ENCODE measurements at regions not wholly inside any gene's neighbourhood (a gene's known extent, or its start where the extent isn't known, plus 50 kb on each side); places are given as distances from the start of the nearest gene placed in this dataset.
"Not testable (repeated sequence)": the region's sequence is repeated elsewhere in the genome, so short reads cannot be mapped to it uniquely, and the experiment has no call there.

- no peak for DNase-seq (ENCODE audit: low spot score)
Observed at GRCh38 chr6:5837323-5837722, 169.4 kb downstream of the NRN1 start.

- not testable (repeated sequence) for DNase-seq (ENCODE audit: low spot score)
Observed at GRCh38 chr6:5836597-5836996, 170.1 kb downstream of the NRN1 start.

- no peak for DNase-seq (ENCODE audit: low spot score)
Observed at GRCh38 chr6:5833120-5833519, 173.6 kb downstream of the NRN1 start.

- no peak for DNase-seq (ENCODE audit: low spot score)
Observed at GRCh38 chr6:5832668-5833067, 174.1 kb downstream of the NRN1 start.

- DNase-seq (ENCODE audit: low spot score), result peak; percentile 10
Observed at GRCh38 chr6:5831219-5831862, 175.4 kb downstream of the NRN1 start.

- no peak for DNase-seq (ENCODE audit: low spot score)
Observed at GRCh38 chr6:5828296-5828695, 178.4 kb downstream of the NRN1 start.

GRCh38 chr6:5827056-5827904 is 179.4 kb downstream of the NRN1 start:
- DNase-seq (ENCODE audit: low spot score), result no peak

GRCh38 chr6:5824382-5824983 is 182.2 kb downstream of the NRN1 start:
- DNase-seq (ENCODE audit: low spot score), result not testable (repeated sequence)

Measured in germinal center (tissue), 1 donor.